GOT3 (cell line): ENCODE measurements at regions not wholly inside any gene's neighbourhood (a gene's known extent, or its start where the extent isn't known, plus 50 kb on each side); places are given as distances from the start of the nearest gene placed in this dataset.
"Not testable (repeated sequence)": the region's sequence is repeated elsewhere in the genome, so short reads cannot be mapped to it uniquely, and the experiment has no call there.

ENCODE experiments used
- DNase-seq: peaks from one replicate; lab custom pipeline; 2025; ENCODE audit warnings: mixed read lengths; lab: John Stamatoyannopoulos, UW

DNA sequence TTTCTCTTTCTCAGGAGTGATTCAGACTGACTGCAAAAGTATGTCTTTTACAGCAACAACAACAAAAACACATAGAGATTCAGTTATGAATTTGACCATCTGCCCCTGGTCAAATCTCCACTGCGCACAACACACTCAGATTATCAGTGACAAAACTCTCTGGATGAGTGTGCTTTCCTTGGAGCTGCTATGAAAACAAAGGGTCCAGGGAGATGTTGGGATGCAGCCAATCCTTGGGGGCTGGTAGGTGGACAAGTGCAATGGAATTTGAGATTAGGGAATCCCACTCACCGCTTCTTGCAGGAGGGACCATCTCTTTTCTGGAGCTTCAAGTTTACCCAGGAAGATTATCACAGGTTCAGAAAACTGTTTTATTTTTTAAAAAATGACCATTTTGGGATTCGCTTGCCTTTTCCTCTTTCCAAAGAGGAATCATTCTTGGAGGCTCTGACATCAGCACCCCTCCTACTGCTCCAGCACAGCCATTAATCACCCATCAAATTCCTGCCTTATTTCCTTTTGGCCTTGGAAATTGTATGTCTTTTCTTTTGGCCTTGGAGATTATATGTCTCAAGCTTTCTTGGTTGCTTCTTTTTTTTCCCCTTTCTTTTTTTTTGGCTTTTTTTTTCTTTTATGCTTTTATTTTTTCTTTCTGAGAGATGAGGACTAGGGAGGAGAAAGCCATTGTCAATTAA is 311.8 kb downstream of the TSHZ3 start:
- DNase-seq, result no peak

DNA sequence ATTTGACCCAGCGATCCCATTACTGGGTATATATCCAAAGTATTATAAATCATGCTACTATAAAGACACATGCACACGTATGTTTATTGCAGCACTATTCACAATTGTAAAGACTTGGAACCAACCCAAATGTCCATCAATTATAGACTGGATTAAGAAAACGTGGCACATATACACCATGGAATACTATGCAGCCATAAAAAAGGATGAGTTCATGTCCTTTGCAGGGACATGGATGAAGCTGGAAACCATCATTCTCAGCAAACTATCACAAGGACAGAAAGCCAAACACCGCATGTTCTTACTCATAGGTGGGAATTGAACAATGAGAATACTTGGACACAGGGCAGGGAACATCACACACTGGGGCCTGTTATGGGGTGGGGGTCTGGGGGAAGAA is 317.8 kb downstream of the TSHZ3 start:
- DNase-seq, result not testable (repeated sequence)

DNA sequence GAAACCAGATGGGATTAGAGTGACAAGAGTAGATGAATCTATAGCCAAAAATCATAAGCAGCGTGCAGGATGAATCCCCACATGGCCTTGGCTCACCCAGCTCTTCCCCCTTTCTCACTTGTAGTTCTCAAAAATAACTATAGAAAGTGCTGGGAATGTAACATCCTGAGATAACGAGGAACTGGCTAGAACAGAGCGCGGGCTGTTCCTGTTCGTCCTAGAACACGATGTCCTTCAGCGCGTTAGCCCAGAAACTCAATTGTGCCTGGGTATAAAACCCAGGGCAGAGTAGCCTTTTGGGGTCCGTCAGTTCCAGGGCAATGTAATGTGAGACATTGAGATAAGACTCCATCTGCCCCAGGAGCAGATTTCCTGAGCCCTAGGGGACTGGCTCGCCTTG is 326.2 kb downstream of the TSHZ3 start:
- no peak for DNase-seq

DNA sequence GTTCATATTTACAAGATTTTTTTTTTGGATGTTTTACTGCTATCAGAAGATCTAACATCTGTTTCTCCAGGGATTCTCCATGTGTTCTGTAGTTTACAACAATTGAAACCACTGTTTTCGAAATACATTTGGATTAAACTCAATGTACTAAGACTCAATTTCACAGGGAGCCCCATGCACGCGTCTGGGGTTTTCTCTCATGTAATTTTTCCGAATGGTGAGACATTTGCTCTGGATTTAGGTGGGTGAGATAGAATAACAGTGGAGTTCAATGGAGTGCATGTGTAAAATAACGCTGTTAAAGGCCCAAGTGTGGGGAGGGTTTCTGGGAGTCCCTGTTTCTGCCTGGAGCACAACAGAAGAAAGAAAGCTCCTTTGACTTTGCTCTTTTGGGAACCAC is 330.3 kb downstream of the TSHZ3 start:
- DNase-seq, result no peak

DNA sequence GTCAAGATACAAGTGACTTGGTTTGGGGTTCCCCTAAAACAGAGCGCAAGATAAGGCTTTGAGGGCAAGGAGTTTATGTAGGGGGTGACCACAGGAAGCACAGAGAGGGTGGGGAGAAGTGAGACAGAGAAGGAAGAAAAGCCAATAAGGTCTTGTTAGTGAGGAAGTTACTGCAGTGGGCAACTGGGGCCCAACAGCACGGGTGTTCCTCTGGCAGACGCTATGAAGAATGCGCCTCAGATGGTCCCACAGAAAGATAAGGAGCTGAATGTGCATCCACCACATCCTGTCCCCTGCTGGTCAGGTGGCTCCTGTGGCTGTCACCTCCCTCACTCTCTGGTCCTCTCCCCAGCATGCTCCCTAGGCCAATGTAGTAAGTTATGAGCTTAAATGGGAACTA is 333.5 kb downstream of the TSHZ3 start:
- DNase-seq, result no peak

DNA sequence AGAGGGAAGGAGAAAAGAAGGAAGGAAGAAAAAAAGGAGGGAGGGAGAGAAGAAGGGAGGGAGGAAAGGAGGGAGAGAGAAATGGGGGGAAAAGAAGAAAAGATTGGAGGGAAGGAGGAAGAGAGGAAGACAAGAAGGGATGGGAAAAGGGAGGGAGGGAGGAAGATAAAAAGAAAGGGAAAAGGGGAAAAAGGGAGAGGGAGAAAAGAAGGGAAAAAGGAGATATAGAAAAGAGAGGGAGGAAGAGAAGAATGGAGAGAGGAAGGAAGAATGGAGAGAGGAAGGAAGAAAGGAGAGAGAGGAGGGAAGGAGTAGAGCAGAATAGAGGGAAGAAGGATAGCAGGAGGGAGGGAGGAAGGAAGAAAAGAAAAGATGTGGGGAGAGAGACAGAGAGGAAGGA is 334.6 kb downstream of the TSHZ3 start:
- DNase-seq, result no peak

DNA sequence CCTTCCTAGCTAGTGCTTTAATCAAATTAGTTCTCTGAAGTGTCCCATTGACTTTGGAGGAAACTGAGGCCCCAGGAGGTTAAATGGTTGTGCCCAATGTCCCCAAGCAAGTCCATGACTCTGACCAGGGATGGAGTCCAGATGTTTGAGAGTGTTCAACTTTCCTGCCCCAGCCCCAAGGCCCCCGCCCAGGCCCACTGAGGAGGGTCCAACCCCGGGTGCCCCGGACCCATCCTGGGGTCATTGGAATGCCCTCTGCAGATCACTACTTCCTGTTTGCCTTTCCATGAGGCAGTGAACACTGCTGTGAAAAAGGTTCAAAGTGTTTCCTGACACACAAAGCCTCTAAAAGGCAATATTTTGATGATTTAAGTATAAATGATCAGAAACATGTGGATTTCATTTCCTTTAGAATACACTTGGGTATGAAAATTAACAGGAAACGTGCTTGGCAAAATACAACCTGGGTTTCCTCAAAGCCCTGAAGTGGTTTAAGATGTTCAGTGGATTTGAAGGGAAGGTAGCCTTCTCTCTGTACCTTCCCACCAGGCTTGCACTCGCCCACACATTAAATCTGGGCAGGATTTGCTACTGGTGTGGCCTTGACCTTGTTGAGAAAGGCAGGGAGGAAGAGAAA is 335.7 kb downstream of the TSHZ3 start:
- DNase-seq, result no peak

DNA sequence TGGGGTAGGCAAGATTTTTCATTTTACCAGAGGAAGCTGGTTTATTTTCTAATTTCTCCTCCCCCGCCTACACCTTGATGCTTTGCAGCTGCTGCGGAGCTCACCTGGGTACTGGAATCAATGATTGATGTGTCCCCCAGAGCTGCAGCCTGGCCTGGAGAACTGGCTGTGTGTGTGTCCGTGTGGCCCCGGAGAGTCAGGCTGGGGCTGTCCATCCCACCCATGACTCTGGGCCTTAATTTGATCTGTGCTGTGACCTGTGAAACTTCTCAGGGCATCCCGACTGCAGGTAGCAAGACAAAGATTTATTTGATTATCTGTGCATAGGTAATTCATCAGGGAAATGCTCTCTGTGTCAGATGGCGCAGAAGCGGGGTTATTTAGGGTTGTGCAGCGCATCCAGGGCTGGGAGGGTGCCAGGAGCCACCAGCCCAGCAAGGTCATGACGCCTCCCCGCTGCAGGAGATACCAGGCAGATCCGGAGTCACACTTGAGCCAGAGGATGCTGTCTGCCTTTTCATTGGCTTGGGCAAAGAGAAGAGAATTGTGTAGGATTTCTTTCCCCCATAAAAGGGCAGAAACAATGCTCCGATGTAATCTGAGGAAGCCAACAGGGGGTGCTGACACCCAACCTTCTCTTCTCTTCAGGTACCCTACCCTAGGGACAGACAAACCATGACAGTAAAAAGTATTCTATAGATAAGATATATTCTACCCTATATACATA is 346.6 kb downstream of the TSHZ3 start:
- no peak for DNase-seq

DNA sequence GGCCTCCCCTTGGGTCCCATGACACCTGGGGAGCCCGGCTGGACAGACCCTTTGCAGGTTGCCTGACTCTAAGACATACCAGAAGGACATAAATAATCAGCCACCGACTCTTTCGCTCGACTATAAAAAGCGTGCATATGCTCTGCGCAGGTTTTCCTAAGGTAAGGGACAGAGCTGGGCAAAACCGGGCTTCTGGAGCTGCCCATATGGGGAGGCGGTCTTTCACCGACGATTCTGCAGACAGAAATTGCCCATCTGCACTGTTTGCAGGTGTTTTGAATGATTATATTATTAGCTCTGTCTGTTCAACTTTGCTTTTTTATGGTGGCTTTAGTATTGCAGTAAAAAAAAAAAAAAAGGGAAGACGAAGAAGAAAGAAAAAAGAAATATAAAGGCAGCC is 347.2 kb downstream of the TSHZ3 start:
- DNase-seq, result no peak

DNA sequence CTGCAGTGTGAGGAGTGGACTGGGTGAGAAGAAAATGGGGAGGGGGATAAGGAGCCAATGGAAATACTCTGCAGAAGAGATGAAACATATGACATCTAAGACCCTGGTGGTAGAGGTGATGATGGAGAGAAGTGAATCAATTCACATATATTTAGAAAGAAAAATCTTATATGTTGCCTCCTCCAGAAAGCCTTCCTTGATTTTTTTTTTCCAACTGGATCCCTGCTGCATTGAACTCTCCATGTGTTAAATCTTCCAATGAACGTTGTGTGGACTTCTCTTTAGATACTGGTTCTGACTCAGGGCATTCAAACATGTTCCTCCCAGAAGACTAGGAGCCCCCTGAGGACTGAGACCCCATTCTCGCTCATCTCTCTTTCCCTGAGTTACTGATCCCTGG is 348.3 kb downstream of the TSHZ3 start:
- DNase-seq, result no peak

DNA sequence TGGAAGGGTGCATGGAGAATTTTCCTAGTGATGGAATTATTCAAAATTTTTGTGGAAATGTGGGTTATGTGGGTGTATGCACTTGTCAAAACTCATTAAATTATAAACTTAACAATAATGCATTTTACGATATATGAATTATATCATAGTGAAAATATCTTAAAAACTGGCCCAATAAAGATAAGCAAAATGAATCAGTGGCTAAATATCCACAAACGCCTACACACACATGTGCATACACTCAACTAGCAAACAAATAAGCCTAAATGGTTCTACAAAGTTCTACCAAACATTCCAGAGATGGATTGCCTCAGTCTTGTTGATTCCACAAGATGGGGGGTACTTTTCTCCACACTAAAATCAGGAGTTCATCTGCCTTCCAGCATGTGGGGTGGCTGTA is 349.5 kb downstream of the TSHZ3 start:
- DNase-seq, result no peak

DNA sequence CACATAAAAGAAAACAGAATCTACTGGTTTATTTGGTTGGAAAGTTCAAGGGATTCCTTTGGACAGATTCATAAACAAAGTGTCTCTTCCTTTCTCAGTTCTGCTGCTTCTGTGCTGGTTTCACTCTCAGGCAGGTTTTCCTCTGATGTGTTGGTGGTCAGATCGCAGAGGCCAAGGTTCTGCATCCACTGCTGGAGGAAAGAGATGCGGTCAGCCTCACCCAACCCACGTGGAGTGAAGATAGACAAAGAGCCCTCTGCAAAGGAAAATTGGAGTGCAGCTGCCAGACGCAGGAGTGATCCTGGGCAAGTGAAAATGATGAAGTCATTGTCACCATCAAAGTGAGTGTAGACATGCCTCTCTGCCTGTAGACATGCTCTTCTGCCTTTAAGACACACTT is 352.0 kb downstream of the TSHZ3 start:
- DNase-seq, result no peak

DNA sequence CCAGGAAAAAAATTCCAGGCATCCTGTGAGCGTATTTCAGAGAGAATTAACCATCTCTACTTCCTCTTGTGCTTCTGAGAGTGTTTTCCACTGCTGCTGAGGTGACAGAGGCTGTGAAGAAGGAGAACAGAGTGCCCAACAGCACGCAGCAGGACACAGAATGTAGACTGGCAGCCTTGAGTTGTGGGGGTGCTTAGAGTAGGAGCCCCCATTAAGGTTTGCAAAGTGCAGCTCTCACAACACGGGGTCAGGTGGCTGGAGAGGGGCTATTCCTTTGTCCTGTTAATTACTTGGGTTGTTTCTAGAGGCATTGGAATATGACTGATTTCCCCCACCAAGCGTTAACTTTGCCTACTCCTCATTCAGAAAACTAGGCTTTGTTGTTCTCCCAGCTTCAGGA is 370.6 kb downstream of the TSHZ3 start:
- DNase-seq, result no peak

DNA sequence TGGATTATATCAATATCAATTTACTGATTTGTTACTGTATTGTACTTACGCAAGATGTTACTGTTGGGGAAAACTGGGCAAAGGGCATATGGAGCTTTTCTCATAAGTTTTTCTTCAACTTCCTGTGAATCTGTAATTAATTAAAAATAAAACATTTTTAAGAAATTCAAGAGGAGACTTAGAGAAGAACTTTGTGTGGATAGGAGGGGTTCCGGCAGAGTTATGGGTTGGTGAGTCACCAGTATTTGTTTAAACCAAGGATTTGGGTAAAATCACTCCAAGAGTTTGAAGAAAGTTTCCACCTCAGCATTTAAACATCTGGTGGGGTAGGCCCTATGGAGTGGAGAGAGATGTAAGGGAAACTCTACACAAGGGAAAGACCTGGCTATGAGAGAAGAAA is 379.6 kb downstream of the TSHZ3 start:
- no peak for DNase-seq

DNA sequence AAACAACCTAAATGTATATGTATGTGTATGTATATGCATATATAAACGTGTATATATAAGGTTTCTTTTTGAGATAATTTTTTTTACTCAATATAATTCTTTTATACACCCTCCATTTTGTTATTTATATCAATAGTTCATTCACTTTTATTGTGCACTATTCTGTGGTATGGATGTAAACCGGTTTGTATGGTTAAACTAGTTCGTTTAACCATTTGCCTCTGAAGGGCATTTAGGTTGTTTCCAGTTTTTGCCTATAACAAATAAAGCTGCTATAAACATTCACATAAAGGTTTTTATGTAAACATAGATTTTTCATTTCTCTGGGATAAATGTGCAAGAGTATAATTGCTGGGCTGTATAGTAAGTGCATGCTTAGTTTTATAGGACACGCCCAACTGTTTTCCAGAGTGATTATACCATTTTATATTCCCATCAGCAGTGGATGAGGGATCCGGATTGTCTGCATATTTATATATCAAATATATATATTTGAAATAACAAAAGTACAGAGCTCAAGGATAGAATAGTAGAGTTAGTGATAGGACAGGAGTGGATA is 380.3 kb downstream of the TSHZ3 start:
- no peak for DNase-seq

DNA sequence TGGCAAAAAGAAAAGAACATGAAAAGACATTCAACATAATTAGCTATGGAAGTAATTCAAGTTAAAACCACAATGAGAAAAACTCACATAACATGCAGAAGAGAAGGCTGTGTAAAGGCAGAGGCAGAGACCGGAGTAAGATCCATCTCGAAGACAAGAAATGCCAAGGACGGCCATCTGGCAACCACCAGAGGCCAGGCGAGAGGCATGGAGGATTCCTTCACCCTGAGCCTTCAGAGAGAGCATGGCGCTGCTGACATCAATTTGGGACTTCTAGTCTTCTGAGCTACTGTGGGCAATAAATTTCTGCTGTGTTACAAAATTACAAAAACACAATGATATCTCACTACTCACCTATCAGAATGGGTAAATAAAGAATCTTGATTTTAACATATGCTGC is 381.0 kb downstream of the TSHZ3 start:
- DNase-seq, result no peak

DNA sequence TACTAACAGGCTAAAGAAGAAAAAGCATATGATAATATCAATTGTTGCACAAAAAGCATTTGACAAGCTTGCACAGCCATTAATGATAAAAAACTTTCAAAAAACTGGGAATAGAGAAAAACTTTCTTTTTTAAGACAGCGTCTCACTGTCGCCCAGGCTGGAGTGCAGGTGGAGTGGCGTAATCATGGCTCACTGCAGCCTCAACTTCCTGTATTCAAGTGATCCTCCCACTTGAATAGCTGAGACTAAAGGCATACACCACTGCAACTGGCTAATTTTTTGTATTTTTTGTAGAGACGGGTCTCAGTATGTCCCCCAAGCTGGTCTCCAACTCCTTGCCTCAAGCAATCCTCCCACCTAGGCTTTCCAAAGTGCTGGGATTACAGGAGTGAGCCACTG is 382.8 kb downstream of the TSHZ3 start:
- DNase-seq, result no peak

DNA sequence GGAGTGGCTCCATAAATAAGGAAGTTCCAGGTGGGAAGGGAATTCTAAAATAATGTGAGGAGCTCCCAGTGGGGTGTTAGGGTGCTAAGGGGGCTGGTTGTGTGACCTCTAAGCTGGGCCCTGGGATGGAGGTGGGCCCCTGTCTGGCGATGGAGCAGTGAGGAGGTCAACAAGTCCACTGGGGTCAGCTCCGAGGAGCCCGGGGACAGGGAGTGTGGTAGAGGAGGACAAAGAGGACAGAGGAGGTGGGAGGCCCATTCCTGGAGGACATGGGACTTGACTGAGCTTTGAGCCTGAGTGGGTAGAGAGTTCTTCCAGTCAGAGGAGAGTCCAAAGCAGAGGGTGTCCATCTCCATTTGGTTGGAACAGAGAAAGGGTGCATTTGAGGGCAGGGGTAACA is 390.2 kb downstream of the TSHZ3 start:
- DNase-seq, result no peak

DNA sequence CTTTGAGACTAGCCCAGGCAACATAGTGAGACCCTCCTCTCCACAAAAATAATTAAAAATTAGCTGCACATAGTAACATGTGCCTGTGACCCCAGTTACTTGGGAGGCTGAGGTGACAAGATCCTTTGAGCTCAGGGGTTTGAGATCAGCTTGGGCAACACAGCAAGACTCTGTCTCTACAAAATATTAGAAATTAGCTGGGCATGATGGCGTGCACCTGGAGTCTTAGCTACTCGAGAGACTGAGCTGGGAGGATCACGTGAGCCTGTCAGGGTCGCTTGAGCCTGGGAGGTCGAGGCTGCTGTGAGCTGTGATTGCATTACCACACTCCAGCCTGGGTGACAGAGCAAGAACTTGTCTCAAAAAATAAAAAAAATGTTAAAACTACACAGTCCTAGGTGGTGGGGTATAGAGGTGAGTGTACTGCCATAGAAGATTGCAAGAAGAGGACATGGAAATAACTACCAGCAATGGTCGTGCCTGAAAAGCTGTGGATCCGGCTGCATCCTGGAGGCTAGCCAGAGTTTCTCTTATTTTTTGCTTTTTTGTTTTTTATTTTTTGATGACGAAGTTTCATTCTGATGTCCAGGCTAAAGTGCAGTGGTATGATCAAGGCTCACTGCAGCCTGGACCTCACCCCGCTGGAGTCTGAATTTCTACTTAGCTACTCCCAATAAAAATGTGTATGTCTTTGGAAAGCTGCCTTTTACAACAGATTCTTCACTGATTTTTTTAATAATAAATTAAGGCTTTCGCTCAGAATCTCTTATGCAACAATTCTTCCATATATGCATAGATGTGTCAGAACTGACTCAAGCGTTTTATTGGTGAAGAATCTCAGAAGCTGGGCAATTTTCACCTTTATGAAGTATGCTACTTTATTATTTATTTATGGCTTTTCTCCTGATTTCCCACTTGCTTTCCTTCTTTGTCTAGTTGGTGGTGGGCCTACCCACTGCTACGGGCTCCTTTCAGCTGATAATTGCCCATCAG is 393.8 kb downstream of the TSHZ3 start:
- DNase-seq, result no peak

DNA sequence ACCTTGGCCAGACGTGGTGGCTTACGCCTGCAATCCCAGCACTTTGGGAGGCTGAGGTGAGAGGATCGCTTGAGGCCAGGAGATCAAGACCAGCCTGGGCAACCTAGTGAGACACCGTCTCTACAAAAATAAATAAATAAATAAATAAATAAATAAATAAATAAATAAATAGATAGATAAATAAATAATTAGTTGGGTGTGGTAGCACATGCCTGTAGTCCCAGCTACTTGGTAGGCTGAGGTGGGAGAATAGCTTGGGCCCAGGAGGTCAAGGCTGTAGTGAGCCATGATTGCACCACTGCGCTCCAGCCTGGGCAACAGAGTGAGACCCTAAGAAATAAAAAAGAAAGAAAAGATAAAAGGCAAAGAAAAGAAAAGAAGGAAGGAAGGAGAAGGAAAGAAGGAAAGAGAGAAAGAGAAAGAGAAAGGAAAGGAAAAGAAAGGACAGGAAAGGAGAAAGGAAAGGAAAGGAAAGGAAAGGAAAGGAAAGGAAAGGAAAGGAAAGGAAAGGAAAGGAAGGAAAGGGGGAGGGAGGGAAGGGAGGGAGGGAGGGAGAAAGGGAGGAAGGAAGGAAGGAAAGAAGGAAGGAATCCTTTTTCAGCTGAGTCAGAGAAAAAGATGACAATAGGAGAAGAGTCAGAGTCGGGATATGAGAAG is 404.8 kb downstream of the TSHZ3 start:
- DNase-seq, result not testable (repeated sequence)

DNA sequence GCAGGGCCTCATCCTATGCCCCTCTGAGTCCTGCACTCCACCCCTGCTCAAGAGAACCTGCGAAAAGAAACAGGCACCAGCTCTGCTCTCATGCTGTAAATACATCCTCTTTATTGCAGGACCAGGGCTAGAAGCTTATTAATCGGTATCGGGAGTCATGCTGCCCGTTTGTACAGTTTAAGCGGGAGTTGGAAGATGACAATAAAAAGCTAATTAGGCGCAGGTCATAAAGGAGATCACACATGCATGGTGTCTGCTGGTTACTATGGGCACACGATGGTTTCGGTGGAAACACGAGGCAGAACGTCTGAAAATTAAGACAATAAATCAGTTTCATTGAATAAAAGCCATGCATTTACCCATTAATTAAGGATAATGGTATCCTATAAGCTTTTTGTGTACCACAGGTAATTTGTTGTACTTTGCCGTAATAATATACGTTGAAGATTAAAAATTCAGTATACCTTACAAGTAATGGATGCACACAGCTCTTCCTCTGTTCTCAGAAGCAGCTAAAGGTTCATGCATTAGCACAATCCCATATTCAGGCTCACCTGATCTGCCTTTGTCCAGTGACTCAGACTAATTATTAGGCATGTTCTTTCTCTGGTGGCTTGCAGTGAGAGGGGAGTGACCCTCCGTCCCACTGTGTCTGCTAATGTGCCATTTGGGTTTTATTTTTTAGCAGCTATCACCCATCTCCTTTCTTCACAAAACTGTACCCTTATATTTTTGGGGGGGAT is 406.0 kb downstream of the TSHZ3 start:
- DNase-seq, result no peak
